Upper lobe of left lung (tissue), 4 donors: ENCODE measurements at regions not wholly inside any gene's neighbourhood (a gene's known extent, or its start where the extent isn't known, plus 50 kb on each side); places are given as distances from the start of the nearest gene placed in this dataset.

Experiments used
- CTCF ChIP-seq, 6 experiments: fragments of 450-650 bp in 4 of 6; fragments of 200-600 bp in 2 of 6; sonication (generic) in 2 of 6; IDR thresholded peaks; one replicate each; pipeline ENCODE4 v1.5.1; 2016 to 2019; ENCODE audit warnings: antibody characterized with exemption in 6 of 6
- EP300 ChIP-seq, 4 donors: sonication (generic); formaldehyde crosslinking; IDR thresholded peaks; one replicate each; pipeline ENCODE4 v1.5.1; 2017; ENCODE audit warnings: antibody characterized with exemption in 4 of 4, control low read depth in 2 of 4
- POLR2A ChIP-seq, 4 donors: fragments of 450-650 bp; IDR thresholded peaks; one replicate each; pipeline ENCODE4 v1.5.1; 2016 to 2017; ENCODE audit warnings: antibody characterized with exemption in 4 of 4, mild to moderate bottlenecking in 2 of 4

- TF ChIP-seq POLR2A (IDR thresholded peaks at IDR 0.05) (no peak), CTCF (IDR thresholded peaks at IDR 0.05) (no peak), EP300 (IDR thresholded peaks at IDR 0.05) (no peak)
Observed at GRCh38 chr11:64456509-64457320, 97.8 kb downstream of the RPS6KA4 start.
